Fibroblast of lung (primary cell): ENCODE measurements at regions not wholly inside any gene's neighbourhood (a gene's known extent, or its start where the extent isn't known, plus 50 kb on each side); places are given as distances from the start of the nearest gene placed in this dataset.

Experiments
- EZH2 ChIP-seq: IDR thresholded peaks from 2 replicates; pipeline ENCODE4 v1.5.1; 2012; ENCODE audit warnings: low read length, control low read depth, mild to moderate bottlenecking; ENCODE audit errors: missing control alignments
- TF ChIP-seq, protein P1 (sequence below), 2 donors: IDR thresholded peaks in 1 of 2; conservative IDR thresholded peaks in 1 of 2; 1 replicate in 1 of 2; 2 replicates in 1 of 2; pipeline ENCODE4 v1.5.1; 2011 to 2012; ENCODE audit warnings: low read length in 2 of 2, control low read depth in 1 of 2, inconsistent platforms in 1 of 2, low read depth in 1 of 2, mild to moderate bottlenecking in 1 of 2

DNA sequence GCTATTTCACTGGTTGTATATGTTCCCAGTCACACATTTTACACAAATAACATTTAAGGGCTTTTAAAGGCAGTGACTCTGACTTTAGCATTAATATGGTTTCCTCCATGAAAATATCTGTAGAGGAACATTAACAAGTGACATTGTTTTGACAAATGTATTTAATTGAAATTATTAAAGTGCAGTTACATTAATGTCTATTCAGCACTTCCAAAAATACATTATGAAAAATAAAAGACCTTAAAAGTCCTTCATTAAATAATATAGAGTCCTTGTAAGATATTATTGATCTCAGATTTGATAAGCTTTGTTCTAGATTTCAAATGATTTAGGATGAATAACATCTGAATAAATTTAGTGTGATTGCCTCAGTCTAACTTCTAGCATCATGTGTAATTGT is 951.9 kb upstream of the CHORDC1 start:
- TF ChIP-seq, protein P1, sequence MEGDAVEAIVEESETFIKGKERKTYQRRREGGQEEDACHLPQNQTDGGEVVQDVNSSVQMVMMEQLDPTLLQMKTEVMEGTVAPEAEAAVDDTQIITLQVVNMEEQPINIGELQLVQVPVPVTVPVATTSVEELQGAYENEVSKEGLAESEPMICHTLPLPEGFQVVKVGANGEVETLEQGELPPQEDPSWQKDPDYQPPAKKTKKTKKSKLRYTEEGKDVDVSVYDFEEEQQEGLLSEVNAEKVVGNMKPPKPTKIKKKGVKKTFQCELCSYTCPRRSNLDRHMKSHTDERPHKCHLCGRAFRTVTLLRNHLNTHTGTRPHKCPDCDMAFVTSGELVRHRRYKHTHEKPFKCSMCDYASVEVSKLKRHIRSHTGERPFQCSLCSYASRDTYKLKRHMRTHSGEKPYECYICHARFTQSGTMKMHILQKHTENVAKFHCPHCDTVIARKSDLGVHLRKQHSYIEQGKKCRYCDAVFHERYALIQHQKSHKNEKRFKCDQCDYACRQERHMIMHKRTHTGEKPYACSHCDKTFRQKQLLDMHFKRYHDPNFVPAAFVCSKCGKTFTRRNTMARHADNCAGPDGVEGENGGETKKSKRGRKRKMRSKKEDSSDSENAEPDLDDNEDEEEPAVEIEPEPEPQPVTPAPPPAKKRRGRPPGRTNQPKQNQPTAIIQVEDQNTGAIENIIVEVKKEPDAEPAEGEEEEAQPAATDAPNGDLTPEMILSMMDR (conservative IDR thresholded peaks at IDR 0.05 in 1 of 2, IDR thresholded peaks at IDR 0.05 in 1 of 2; ENCODE audit: low read depth in 1 of 2, low read length in 2 of 2), result no peak
- no peak for TF ChIP-seq EZH2
